ENCODE measurements at regions not wholly inside any gene's neighbourhood (a gene's known extent, or its start where the extent isn't known, plus 50 kb on each side); places are given as distances from the start of the nearest gene placed in this dataset.

DNA sequence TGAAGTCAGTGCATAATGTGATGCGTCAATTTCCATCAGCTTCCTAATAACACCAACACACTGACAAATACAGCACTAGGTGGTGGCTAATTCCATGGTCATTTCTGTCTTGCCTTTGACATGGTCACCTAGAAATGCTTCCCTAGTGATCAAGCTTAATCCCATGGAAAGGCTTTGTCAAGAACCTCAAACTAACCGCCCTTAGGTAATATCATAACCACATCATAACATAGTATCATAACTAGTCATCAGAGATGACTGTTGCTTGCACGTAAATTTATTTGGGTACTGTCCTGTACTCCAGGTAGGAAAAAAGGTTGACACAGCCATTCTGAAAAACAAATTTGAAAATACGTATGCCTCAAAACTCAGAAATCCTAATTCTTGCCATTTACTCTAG is 471.8 kb downstream of the IRS1 start (continued):
- no peak for TF ChIP-seq REST (IDR thresholded peaks at IDR 0.05; ENCODE audit: unreplicated experiment)
- no peak for TF ChIP-seq JUNB (IDR thresholded peaks at IDR 0.05; ENCODE audit: unreplicated experiment)
- no peak for TF ChIP-seq ETS1 (IDR thresholded peaks at IDR 0.05)
- TF ChIP-seq POLR2AphosphoS5 (IDR thresholded peaks at IDR 0.05; ENCODE audit: low read depth) = no peak
- TF ChIP-seq CTCF (conservative IDR thresholded peaks at IDR 0.05; ENCODE audit: low read depth in 2 of 2) = no peak

GRCh38 chr2:226325526-226325925 is 474.1 kb downstream of the IRS1 start:
- DNase-seq (ENCODE audit: low spot score) (no peak), ATAC-seq (no peak)
- no peak overlapping the region for H3K4me2 ChIP-seq
- no peak overlapping the region for H3K4me3 ChIP-seq
- H3F3A ChIP-seq (replicated peaks; ENCODE audit: low read depth) = no peaks in the 10 kb centered on the region
- Mint-ChIP-seq H3K36me3 (ENCODE audit: low read depth) (no peaks in the 10 kb centered on the region), H3K4me1 (peaks cover 7% of the 10 kb centered on the region; the same call in 2 of the 3 replicates), H3K27me3 (ENCODE audit: insufficient read depth, low read depth, poor library complexity) (peaks cover 1% of the 10 kb centered on the region), H3K9me3 (no peaks in the 10 kb centered on the region), H3K4me3 (no peak overlapping the region), H3K27ac (no peak overlapping the region)
- no peak overlapping the region for H3K27ac ChIP-seq (ENCODE audit: low read depth)
- no peaks in the 10 kb centered on the region for H3K36me3 ChIP-seq (ENCODE audit: insufficient read depth)
- H2AFZ ChIP-seq = no peak overlapping the region
- no peaks in the 10 kb centered on the region for H3K9me2 ChIP-seq (ENCODE audit: insufficient read depth)
- no peaks in the 10 kb centered on the region for H3K79me2 ChIP-seq (replicated peaks; ENCODE audit: insufficient read depth)
- 0 out of 2 replicates have a peak, but pooled peaks cover 9% of the 10 kb centered on the region for H3K4me1 ChIP-seq (ENCODE audit: insufficient read depth)
- H4K20me1 ChIP-seq (replicated peaks; ENCODE audit: insufficient read depth) = no peaks in the 10 kb centered on the region
- no peaks in the 10 kb centered on the region for H3K27me3 ChIP-seq (ENCODE audit: insufficient read depth)
- no peak for TF ChIP-seq EZH2 (IDR thresholded peaks at IDR 0.05; ENCODE audit: low read depth, unreplicated experiment)
- TF ChIP-seq STAT1 (IDR thresholded peaks at IDR 0.05; ENCODE audit: unreplicated experiment) = no peak
- no peak for TF ChIP-seq POLR2AphosphoS5 (IDR thresholded peaks at IDR 0.05; ENCODE audit: low read depth)
- TF ChIP-seq EZH2phosphoT487 (IDR thresholded peaks at IDR 0.05; ENCODE audit: unreplicated experiment) = no peak
- no peak for TF ChIP-seq CREB1 (CRISPR knock-in tag; IDR thresholded peaks at IDR 0.05; ENCODE audit: low read depth)
- no peak for TF ChIP-seq REST (IDR thresholded peaks at IDR 0.05; ENCODE audit: unreplicated experiment)
